Activated CD4-positive, CD25-positive, alpha-beta regulatory T cell (primary cell): ENCODE measurements at regions not wholly inside any gene's neighbourhood (a gene's known extent, or its start where the extent isn't known, plus 50 kb on each side); places are given as distances from the start of the nearest gene placed in this dataset.

Source experiments
- DNase-seq, 4 experiments: peaks; one replicate each; lab custom pipeline; 2025; lab: John Stamatoyannopoulos, UW

- DNase-seq, result no peak
These were observed 353.0 kb upstream of the CDH5 start for GRCh38 chr16:66013486-66013885.

GRCh38 chr16:66008136-66008535 lies 358.4 kb upstream of the CDH5 start:
- no peak for DNase-seq

- DNase-seq, result no peak
These were observed 358.8 kb upstream of the CDH5 start for GRCh38 chr16:66007717-66008116.

GRCh38 chr16:66006485-66006884 lies 360.0 kb upstream of the CDH5 start:
- no peak for DNase-seq

GRCh38 chr16:66004699-66005098 lies 361.8 kb upstream of the CDH5 start:
- DNase-seq, result no peak

GRCh38 chr16:66003201-66003600 lies 363.3 kb upstream of the CDH5 start:
- DNase-seq, result no peak

GRCh38 chr16:66002601-66003000 lies 363.9 kb upstream of the CDH5 start:
- DNase-seq, result no peak

- no peak for DNase-seq
These were observed 365.1 kb upstream of the CDH5 start for GRCh38 chr16:66001432-66001831.

- DNase-seq, result no peak
These were observed 368.0 kb upstream of the CDH5 start for GRCh38 chr16:65998443-65998842.

- DNase-seq, result no peak
These were observed 372.2 kb upstream of the CDH5 start for GRCh38 chr16:65994291-65994690.

GRCh38 chr16:65991149-65991701 lies 375.3 kb upstream of the CDH5 start:
- DNase-seq, result no peak

- DNase-seq, result no peak
These were observed 376.5 kb upstream of the CDH5 start for GRCh38 chr16:65989861-65990604.

- no peak for DNase-seq
These were observed 378.4 kb upstream of the CDH5 start for GRCh38 chr16:65988024-65988595.

- DNase-seq, result no peak
These were observed 382.2 kb upstream of the CDH5 start for GRCh38 chr16:65984296-65984695.

GRCh38 chr16:65981057-65981456 lies 385.4 kb upstream of the CDH5 start:
- DNase-seq, result no peak

- DNase-seq, result no peak
These were observed 391.3 kb upstream of the CDH5 start for GRCh38 chr16:65975049-65975708.

- DNase-seq, result no peak
These were observed 399.1 kb upstream of the CDH5 start for GRCh38 chr16:65967376-65967775.

- DNase-seq, result no peak
These were observed 400.9 kb upstream of the CDH5 start for GRCh38 chr16:65965628-65966027.

- no peak for DNase-seq
These were observed 401.7 kb upstream of the CDH5 start for GRCh38 chr16:65964752-65965151.

- no peak for DNase-seq
These were observed 404.9 kb upstream of the CDH5 start for GRCh38 chr16:65961476-65962143.

- DNase-seq, result no peak
These were observed 406.5 kb upstream of the CDH5 start for GRCh38 chr16:65959983-65960382.

GRCh38 chr16:65958086-65958485 lies 408.4 kb upstream of the CDH5 start:
- DNase-seq, result no peak

- no peak for DNase-seq
These were observed 410.4 kb upstream of the CDH5 start for GRCh38 chr16:65956100-65956499.
